Endodermal cell (in vitro differentiated cells): ENCODE measurements at regions not wholly inside any gene's neighbourhood (a gene's known extent, or its start where the extent isn't known, plus 50 kb on each side); places are given as distances from the start of the nearest gene placed in this dataset.

ENCODE experiments used
- DNase-seq: peaks from one replicate; pipeline ENCODE4 v3.0.0-alpha.2; 2017
- H3K27ac ChIP-seq: 2 replicates; pipeline ENCODE4 v1.5.1; 2013; ENCODE audit warnings: mild to moderate bottlenecking, low read depth, low read length, moderate library complexity
- H3K27me3 ChIP-seq: 2 replicates; pipeline ENCODE4 v1.6.1; 2013; ENCODE audit warnings: mild to moderate bottlenecking, low read length, moderate library complexity; ENCODE audit not compliant: insufficient read depth, control insufficient read depth, poor library complexity, severe bottlenecking
- H3K36me3 ChIP-seq: 2 replicates; pipeline ENCODE4 v1.7.0; 2013; ENCODE audit warnings: mild to moderate bottlenecking, low read length, moderate library complexity; ENCODE audit not compliant: control insufficient read depth, insufficient read depth
- H3K4me1 ChIP-seq: one replicate; pipeline ENCODE4 v1.7.0; 2013; ENCODE audit warnings: low read length; ENCODE audit not compliant: control insufficient read depth, insufficient read depth
- H3K4me3 ChIP-seq: 2 replicates; pipeline ENCODE4 v1.5.1; 2013; ENCODE audit warnings: mild to moderate bottlenecking, low read length, moderate library complexity
- H3K9ac ChIP-seq: 2 replicates; pipeline ENCODE4 v1.6.1; 2013; ENCODE audit warnings: mild to moderate bottlenecking, low read length, moderate library complexity; ENCODE audit not compliant: poor library complexity, severe bottlenecking; ENCODE audit errors: extremely low read depth
- H3K9me3 ChIP-seq: 2 replicates; pipeline ENCODE4 v1.6.1; 2013; ENCODE audit warnings: mild to moderate bottlenecking, low read length, moderate library complexity; ENCODE audit not compliant: control insufficient read depth
- H3K27ac Mint-ChIP-seq: 2 replicates; pipeline ENCODE4 v1.8.0; 2020; ENCODE audit warnings: mixed read lengths
- H3K27me3 Mint-ChIP-seq: 2 replicates; pipeline ENCODE4 v1.8.0; 2021; ENCODE audit warnings: mild to moderate bottlenecking, mixed read lengths; ENCODE audit not compliant: insufficient read depth
- H3K36me3 Mint-ChIP-seq: 2 replicates; pipeline ENCODE4 v1.8.0; 2020; ENCODE audit warnings: low read depth, mixed read lengths
- H3K4me1 Mint-ChIP-seq: 2 replicates; pipeline ENCODE4 v1.8.0; 2020; ENCODE audit warnings: mixed read lengths
- H3K4me3 Mint-ChIP-seq: 2 replicates; pipeline ENCODE4 v1.8.0; 2020; ENCODE audit warnings: mild to moderate bottlenecking, moderate library complexity, mixed read lengths
- H3K9me3 Mint-ChIP-seq: 2 replicates; pipeline ENCODE4 v1.8.0; 2020; ENCODE audit warnings: mild to moderate bottlenecking, mixed read lengths
- CTCF ChIP-seq: fragments of 200-600 bp; sonication (generic); conservative IDR thresholded peaks from 2 replicates; pipeline ENCODE4 v1.5.0; 2021; ENCODE audit warnings: antibody characterized with exemption, mild to moderate bottlenecking
- WGBS, 2 experiments: methylation state at CpG; one replicate each; pipeline versions ENCODE4 v1.1.5 to v1.1.7; 2013; ENCODE audit warnings: missing lambda C conversion rate in 2 of 2, mixed read lengths in 1 of 2; ENCODE audit not compliant: insufficient coverage in 1 of 2, insufficient read length in 1 of 2; 5-methylcytosine and 5-hydroxymethylcytosine counted together

GRCh38 chr4:124199185-124199584, 513.3 kb downstream of the ANKRD50 start:
- Histone ChIP-seq H3K9me3 (no peaks in the 10 kb centered on the region), H3K9ac (no peak overlapping the region), H3K36me3 (no peaks in the 10 kb centered on the region), H3K27me3 (no peaks in the 10 kb centered on the region), H3K4me3 (no peak overlapping the region), H3K27ac (no peak overlapping the region), H3K4me1 (no peaks in the 10 kb centered on the region)
- no peak overlapping the region for H3K27ac Mint-ChIP-seq
- no peak overlapping the region for H3K4me3 Mint-ChIP-seq
- H3K36me3 Mint-ChIP-seq = no peaks in the 10 kb centered on the region
- no peaks in the 10 kb centered on the region for H3K4me1 Mint-ChIP-seq
- no peak for TF ChIP-seq CTCF
- no peak for DNase-seq
- H3K9me3 Mint-ChIP-seq = no peaks in the 10 kb centered on the region
- 89% methylated on average over 2 of the region's 2 CpGs; no CpG with 5 or more reads in 1 of the 2 experiments for WGBS, 2 experiments
- H3K27me3 Mint-ChIP-seq = no peaks in the 10 kb centered on the region

- H3K27me3 ChIP-seq = no peaks in the 10 kb centered on the region
- no peaks in the 10 kb centered on the region for H3K36me3 ChIP-seq
- H3K4me1 ChIP-seq = no peaks in the 10 kb centered on the region
- 87 to 100% methylated on average over 1 to 2 of the region's 4 CpGs for WGBS, 2 experiments
- Mint-ChIP-seq H3K27me3 (no peaks in the 10 kb centered on the region), H3K4me3 (no peak overlapping the region), H3K27ac (no peak overlapping the region), H3K9me3 (no peaks in the 10 kb centered on the region), H3K36me3 (no peaks in the 10 kb centered on the region), H3K4me1 (no peaks in the 10 kb centered on the region)
- no peak overlapping the region for H3K9ac ChIP-seq
- H3K4me3 ChIP-seq = no peak overlapping the region
- DNase-seq = no peak
- no peak for TF ChIP-seq CTCF
- no peaks in the 10 kb centered on the region for H3K9me3 ChIP-seq
- no peak overlapping the region for H3K27ac ChIP-seq
Observed at GRCh38 chr4:124199755-124200154, 512.8 kb downstream of the ANKRD50 start.

- WGBS, 2 experiments = 95% methylated on average over 1 of the region's 1 CpG; no CpG with 5 or more reads in 1 of the 2 experiments
- H3K36me3 Mint-ChIP-seq = no peaks in the 10 kb centered on the region
- Histone ChIP-seq H3K9ac (no peak overlapping the region), H3K36me3 (no peaks in the 10 kb centered on the region), H3K4me1 (no peaks in the 10 kb centered on the region), H3K27ac (no peak overlapping the region), H3K4me3 (no peak overlapping the region), H3K27me3 (no peaks in the 10 kb centered on the region), H3K9me3 (no peaks in the 10 kb centered on the region)
- H3K9me3 Mint-ChIP-seq = no peaks in the 10 kb centered on the region
- no peak for TF ChIP-seq CTCF
- H3K4me3 Mint-ChIP-seq = no peak overlapping the region
- no peak for DNase-seq
- no peaks in the 10 kb centered on the region for H3K27me3 Mint-ChIP-seq
- H3K27ac Mint-ChIP-seq = no peak overlapping the region
- H3K4me1 Mint-ChIP-seq = no peaks in the 10 kb centered on the region
Observed at GRCh38 chr4:124201636-124202035, 510.9 kb downstream of the ANKRD50 start.
